ENCODE measurements at regions not wholly inside any gene's neighbourhood (a gene's known extent, or its start where the extent isn't known, plus 50 kb on each side); places are given as distances from the start of the nearest gene placed in this dataset.

- Histone ChIP-seq H3K27ac (ENCODE audit: extremely low read depth, low read depth, low read length) (no peak overlapping the region), H3K4me1 (ENCODE audit: control insufficient read depth, insufficient read depth, low read length) (0 out of 2 replicates have a peak, but pooled peaks cover 3% of the 10 kb centered on the region), H3K9me3 (ENCODE audit: control insufficient read depth, insufficient read depth, low read depth, low read length) (no peaks in the 10 kb centered on the region), H3K4me3 (ENCODE audit: low read depth, low read length) (no peak overlapping the region), H3K36me3 (ENCODE audit: control insufficient read depth in 2 of 2, insufficient read depth in 1 of 2, low read length in 2 of 2) (no peaks in the 10 kb centered on the region)
- POLR2A ChIA-PET, result interaction anchor here (1.1 kb wide), 1 partner anchor 45 kb away, joined by 3 read pairs; no protein-coding TSS in a partner anchor
- TF ChIP-seq MZF1 (tag by site-specific recombination; IDR thresholded peaks at IDR 0.05; ENCODE audit: borderline replicate concordance) (no peak), ZNF473 (tag by site-specific recombination; IDR thresholded peaks at IDR 0.05) (no peak), ZNF221 (tag by site-specific recombination; IDR thresholded peaks at IDR 0.05; ENCODE audit: borderline replicate concordance) (no peak), ZIC2 (tag by site-specific recombination; IDR thresholded peaks at IDR 0.05) (no peak), OVOL3 (tag by site-specific recombination; IDR thresholded peaks at IDR 0.05) (no peak), ZNF624 (tag by site-specific recombination; IDR thresholded peaks at IDR 0.05) (no peak), ZNF544 (tag by site-specific recombination; IDR thresholded peaks at IDR 0.05) (no peak), PRDM2 (tag by site-specific recombination; IDR thresholded peaks at IDR 0.05; ENCODE audit: borderline replicate concordance) (no peak), ZNF184 (tag by site-specific recombination; IDR thresholded peaks at IDR 0.05) (no peak), ZNF785 (tag by site-specific recombination; IDR thresholded peaks at IDR 0.05) (no peak), ZNF654 (tag by site-specific recombination; IDR thresholded peaks at IDR 0.05; ENCODE audit: low read depth) (no peak), ZNF530 (tag by site-specific recombination; IDR thresholded peaks at IDR 0.05; ENCODE audit: low read depth) (no peak), AEBP2 (tag by site-specific recombination; IDR thresholded peaks at IDR 0.05; ENCODE audit: borderline replicate concordance) (no peak), ZFP37 (tag by site-specific recombination; IDR thresholded peaks at IDR 0.05) (no peak), ZNF132 (tag by site-specific recombination; IDR thresholded peaks at IDR 0.05; ENCODE audit: borderline replicate concordance) (no peak), ZNF660 (tag by site-specific recombination; IDR thresholded peaks at IDR 0.05) (no peak), TRIM28 (IDR thresholded peaks at IDR 0.05; ENCODE audit: borderline replicate concordance, low read length) (no peak), PATZ1 (tag by site-specific recombination; IDR thresholded peaks at IDR 0.05) (no peak), REPIN1 (tag by site-specific recombination; IDR thresholded peaks at IDR 0.05; ENCODE audit: low read depth) (no peak), ZNF239 (tag by site-specific recombination; IDR thresholded peaks at IDR 0.05) (no peak)
- CTCF ChIA-PET, result interaction anchor here (0.6 kb wide), 1 partner anchor 10 kb away, joined by 3 read pairs; no protein-coding TSS in a partner anchor
These were observed 120.9 kb upstream of the LHX1 start for GRCh38 chr17:36816214-36816906.

Measured in HEK293 (cell line).